HG02623 (cell line): ENCODE measurements at regions not wholly inside any gene's neighbourhood (a gene's known extent, or its start where the extent isn't known, plus 50 kb on each side); places are given as distances from the start of the nearest gene placed in this dataset.
A peak's percentile ranks its signal among the peaks of the same experiment; 100 is the strongest.

Experiments
- ATAC-seq: cut with Tn5 transposase; IDR thresholded peaks from one replicate; pipeline ENCODE4 v1.9.1; 2021; ENCODE audit warnings: moderate library complexity; ENCODE audit not compliant: unreplicated experiment

DNA sequence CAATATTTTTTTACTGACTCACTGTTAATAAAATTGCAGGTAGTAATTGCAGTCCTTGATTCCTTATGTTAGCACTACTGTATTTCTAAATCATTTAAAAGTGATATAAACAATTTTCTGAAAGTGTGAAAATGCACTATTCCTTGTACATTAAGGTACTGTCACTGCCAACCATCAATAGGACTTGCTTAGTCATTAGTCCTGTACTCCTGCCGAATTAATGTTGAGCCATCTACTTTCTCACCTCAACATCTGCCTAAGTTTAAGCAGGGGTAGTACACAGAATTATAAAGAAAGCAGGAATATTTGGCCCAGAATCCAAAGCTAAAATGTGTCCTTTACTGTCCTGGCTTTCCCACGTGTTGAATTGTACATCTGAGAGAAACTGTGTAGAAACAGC is 87.0 kb upstream of the TRPC3 start:
- no peak for ATAC-seq

DNA sequence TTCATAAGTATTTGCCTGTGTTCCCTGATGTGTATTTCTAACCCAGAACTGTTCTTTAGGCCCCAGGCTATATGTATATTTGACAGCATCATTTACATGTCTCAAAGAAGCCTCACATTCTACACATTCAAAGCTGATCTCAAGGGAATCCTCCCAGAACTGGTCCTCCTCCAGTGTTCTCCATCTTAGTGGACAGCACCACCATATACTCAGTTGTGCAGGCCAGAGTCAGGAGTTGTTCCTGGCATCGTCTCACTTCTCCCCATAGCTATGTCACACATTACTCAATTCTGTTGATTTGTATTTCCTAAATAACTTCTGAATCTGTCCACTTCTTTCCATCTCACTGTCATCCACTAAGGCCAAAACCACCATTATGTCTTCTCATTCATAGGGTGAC is 82.8 kb upstream of the TRPC3 start:
- ATAC-seq, result no peak

DNA sequence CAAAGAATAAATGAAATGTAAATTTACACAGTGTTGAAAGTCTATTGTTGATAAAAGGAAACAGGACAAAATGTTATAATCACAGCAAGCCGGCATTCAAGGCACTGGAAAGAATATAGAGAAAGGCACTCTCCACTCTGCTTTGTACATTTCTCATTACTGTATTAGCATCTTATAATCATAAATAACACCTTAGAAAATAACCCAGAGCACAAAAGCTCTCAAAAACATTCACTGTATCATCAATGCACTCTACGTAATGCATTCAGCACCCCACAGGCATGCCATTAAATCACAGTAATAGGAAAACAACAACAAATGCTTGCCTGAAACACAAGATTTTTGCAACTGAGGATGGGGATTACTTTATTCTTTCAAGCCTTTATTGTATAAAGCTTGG is 75.3 kb upstream of the TRPC3 start:
- no peak for ATAC-seq

DNA sequence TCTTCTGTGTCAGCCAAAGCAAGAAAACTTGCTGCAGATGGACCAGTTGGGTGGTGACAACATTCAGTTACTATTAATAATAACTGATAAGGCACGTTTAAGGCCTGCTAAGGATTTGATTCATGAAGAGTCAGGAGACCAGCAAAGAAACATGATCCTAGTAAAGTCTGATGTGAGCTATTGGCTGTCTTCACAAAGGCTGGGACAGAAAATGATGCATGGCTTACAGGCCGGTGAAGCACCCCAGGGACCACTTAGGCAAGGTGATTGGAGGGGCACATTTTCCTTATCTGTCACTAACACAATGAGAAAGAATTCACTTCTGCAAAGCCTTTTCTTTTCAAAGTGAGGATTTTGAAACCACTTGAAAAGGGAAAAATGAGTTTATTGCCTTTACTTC is 65.4 kb upstream of the TRPC3 start:
- ATAC-seq, result no peak

DNA sequence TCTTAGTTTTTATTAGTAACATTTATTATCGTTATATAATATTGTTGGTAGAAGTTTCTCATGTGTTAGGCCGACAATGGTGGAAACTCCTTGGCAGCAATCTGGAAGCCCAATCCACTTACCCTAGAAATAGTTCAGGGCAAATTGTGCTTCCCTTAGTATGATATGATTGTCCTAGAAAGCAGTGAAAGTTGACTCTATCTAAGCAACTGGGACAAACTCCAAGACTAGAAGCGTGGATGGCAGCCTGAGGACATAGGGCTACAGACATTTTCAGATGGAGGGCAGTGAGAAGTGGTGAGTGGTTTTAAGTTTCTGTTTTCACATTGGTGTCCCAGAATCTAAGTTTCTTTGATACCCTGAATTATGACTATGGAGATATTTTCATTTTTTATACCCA is 63.3 kb upstream of the TRPC3 start:
- no peak for ATAC-seq

DNA sequence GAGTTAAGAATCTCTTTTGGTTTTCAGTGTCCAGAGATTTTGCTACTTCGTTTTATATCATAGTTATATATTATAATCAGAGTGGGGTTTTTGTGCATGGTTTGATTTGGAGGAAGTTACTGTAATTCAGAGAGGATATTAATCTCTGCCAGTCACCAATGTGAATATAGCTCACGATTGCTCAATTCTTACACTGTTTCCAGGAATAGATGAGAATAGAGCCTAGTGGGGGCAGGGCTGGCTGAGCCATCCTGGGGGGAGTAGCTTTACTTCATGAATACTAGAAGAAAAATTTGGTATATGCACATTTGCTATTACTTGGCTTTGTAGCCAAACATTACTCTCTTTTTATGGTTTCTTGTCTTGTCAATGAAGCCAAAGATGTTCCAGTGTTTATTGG is 60.9 kb upstream of the TRPC3 start:
- ATAC-seq, result no peak

DNA sequence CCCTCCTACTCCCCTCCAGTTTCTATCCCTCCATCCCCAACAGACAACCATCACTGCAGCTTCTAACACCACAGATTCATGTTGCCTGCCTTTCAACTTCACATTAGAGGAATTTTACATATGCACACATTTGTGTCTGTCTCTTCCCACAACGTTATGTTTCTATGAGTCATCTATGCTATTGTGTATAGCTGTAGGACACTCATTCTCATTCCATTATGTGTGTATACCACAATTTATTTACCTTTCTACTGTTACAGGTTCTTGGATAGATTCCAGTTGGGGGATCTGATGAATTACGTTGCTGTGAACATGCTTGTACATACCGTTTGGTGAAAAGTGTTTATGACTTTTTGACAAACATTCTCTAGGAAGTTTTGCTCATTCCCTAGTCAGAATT is 58.8 kb upstream of the TRPC3 start:
- ATAC-seq, result no peak

DNA sequence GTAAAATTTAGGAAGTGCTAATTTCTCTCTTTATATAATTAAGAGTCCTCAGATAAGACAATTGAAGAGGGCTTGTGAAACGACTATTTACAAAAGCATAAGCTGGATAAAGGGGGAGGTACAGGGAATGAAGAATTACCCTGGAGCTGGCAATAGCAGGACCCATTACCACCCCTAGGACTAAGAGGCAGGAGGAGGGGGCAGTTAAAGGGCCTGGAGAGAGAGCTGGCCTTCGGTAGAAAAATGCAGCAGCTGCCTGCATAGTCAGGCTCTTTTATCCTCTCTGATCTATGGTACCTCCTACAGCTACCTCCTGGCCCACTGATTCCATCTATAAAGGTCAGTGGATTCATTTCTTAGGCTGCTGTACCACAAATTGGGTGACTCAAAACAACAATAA is 57.7 kb upstream of the TRPC3 start:
- no peak for ATAC-seq

DNA sequence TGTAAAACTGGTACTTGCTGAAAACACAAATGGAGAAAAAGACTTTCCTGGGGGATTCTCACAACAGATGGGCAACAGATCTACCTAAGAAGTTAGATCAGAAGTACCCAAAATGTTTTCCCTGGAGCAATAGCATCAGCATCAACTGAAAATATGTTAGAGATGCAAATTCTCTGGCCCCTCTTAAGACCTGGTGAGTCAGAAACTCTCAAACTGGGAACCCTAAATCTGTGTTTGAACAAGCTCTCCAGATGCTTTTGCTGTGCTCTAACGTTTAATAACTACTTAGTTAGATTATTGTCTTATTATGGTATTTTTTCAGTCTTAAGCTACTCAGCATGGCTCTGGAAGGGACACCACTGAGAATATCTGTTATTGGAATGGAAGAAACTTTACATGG is 55.2 kb upstream of the TRPC3 start:
- ATAC-seq, result no peak

DNA sequence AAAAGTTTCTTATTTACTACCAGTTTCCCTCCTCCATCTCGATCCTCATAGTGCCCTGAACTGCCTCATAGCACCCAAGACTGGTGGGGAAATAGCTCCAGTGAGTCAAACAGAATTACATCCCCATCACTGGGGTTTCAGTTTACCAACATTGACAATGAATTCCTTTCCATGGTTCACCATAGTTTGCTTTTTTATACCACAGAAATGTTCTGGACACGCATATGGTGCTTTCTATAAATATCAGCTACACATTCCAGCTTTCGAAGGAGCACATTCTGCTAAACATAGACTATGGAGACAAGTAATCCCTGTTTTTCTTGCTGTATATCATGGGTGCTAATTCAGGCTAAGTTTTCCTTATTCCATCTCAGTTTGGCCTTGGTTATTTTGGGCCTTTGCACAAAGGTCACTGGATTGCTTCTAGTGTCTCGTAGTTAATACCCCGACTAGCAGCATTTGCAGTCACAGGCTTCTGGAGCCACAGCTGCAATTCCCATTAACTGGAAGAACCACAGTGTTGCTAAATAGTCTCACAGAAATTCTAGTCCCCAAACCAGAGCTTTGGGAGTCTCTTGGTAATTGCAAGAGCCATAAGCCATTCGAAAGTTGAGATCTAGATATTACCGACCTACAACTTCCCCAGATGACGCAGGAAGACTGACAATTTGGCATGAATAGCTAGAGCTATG is 53.4 kb upstream of the TRPC3 start:
- ATAC-seq, result no peak

DNA sequence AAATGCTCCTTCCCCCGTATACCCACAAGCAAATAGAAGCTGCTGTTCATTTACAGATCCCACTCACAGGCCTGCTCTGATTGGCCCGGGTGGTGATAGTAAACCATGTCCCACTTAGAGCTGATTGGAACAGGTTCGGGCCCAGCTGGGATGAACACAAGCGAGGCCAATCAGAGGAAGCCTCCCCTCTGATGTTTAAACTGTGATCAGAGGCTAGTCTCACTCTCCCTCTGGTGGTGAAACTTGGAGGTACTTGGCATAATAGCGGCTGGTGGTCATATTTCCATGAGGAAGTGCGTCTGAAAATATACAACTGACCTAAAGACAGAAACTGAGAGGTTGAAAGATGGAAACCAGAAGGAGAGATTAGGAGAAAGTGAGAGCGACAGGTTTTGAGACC is 51.5 kb upstream of the TRPC3 start:
- ATAC-seq, result peak; percentile 85
